ENCODE measurements at regions not wholly inside any gene's neighbourhood (a gene's known extent, or its start where the extent isn't known, plus 50 kb on each side); places are given as distances from the start of the nearest gene placed in this dataset.
"Not testable (repeated sequence)": the region's sequence is repeated elsewhere in the genome, so short reads cannot be mapped to it uniquely, and the experiment has no call there.

GRCh38 chr13:74560325-74560724 is 426.1 kb upstream of the KLF12 start:
- DNase-seq, result no peak

GRCh38 chr13:74557870-74558269 is 423.7 kb upstream of the KLF12 start:
- DNase-seq, result no peak

- DNase-seq, result no peak
Measured at GRCh38 chr13:74555651-74556420, 421.6 kb upstream of the KLF12 start.

DNA sequence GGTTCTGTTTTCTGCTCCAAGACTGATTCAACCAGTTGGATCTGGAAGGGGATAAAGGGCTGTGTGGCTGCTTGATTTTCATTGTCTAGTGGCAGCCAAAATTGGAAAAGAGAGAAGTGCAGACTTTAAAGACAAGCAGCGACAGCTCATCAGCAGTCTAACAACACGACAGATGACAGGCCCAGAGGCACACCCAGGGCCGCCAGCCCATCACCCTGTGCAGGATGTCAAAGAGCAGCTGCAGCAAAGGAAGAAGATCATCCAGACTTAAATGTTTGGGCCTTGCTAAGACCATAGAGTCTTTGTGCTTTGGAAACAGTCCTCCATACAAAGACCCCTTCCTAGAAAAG is 421.0 kb upstream of the KLF12 start:
- no peak for DNase-seq

- no peak for DNase-seq
Measured at GRCh38 chr13:74554569-74555275, 420.5 kb upstream of the KLF12 start.

GRCh38 chr13:74550039-74550438 is 415.8 kb upstream of the KLF12 start:
- DNase-seq, result no peak

- not testable (repeated sequence) for DNase-seq
Measured at GRCh38 chr13:74536649-74537048, 402.4 kb upstream of the KLF12 start.

DNA sequence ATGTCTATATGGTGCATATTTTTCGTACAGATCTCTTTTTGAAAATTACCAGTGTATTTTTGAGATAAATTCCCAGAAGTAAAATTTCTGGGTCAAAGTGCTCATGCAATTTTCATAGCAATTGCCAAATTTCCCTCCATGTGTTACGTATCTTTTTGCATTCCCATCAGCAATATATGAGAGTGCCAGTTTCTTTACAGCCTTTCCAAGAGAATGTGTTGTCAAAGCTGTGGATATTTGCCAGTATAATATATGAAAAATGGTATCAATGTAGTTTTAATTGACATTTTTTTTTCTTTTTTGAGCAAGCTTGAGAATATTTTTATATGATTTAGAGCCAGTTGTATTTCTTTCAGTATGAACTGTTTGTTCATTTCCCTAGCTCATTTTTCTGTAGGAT is 399.0 kb upstream of the KLF12 start:
- no peak for DNase-seq

GRCh38 chr13:74530011-74530410 is 395.8 kb upstream of the KLF12 start:
- DNase-seq, result no peak

- no peak for DNase-seq
Measured at GRCh38 chr13:74528734-74529513, 394.7 kb upstream of the KLF12 start.

DNA sequence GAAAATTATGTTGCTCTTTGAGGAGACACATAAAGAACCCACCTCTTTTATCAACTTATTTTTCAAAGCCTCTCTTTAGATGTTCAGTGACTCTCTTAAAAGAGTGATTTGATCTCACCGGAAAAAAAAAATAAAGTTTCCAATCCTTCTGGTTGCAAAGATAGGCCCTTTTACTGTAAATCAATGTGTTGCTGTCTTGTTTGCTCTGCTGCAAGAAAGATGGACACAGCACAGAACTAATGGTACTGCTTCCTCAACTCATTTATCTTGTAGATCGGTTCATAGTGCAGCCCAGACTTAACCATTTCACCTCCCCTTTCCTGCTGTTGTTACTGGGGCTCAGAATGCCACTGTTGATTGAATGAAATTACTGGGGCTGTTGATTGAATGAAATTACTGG is 388.9 kb upstream of the KLF12 start:
- DNase-seq, result no peak

DNA sequence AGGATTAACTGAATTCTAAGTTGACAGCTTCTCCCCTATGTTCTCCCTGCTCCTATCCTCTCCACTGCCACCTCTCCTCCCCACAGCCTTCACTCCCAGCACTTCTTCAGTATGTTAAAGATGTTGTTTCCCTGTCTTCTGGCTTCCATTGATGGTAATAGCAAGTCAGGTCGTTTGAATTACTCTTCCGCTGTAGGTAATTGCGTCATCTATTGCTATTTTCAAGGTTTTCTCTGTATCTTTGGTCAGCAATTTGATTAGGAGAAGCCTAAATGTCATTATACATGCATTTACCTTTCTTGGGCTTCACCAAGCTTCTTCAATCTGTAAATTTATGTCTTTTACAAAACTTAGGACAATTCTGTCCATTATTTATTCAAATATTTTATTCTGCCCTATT is 377.3 kb upstream of the KLF12 start:
- no peak for DNase-seq

- DNase-seq, result no peak
Measured at GRCh38 chr13:74487091-74487722, 353.0 kb upstream of the KLF12 start.

- no peak for DNase-seq
Measured at GRCh38 chr13:74485757-74486156, 351.6 kb upstream of the KLF12 start.

- no peak for DNase-seq
Measured at GRCh38 chr13:74479124-74479523, 344.9 kb upstream of the KLF12 start.

DNA sequence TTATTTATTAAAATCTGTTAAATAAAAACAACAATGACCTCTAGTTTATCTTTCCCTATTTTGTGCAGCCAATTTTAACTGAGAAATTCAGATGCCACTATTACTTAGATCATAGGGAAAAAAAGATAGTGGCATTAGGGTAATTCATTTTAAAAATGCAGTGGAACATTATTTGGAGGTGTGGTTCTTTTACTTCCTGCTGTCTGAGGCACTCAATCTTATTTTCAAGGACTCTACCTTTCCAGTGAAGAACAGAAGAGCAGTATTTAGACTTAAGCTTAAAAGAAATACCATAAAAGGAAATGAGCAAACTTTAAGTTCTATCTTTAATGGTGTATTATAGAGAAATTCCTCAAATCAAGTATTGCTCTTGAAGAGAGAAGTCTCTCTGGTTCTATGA is 342.6 kb upstream of the KLF12 start:
- DNase-seq, result no peak

DNA sequence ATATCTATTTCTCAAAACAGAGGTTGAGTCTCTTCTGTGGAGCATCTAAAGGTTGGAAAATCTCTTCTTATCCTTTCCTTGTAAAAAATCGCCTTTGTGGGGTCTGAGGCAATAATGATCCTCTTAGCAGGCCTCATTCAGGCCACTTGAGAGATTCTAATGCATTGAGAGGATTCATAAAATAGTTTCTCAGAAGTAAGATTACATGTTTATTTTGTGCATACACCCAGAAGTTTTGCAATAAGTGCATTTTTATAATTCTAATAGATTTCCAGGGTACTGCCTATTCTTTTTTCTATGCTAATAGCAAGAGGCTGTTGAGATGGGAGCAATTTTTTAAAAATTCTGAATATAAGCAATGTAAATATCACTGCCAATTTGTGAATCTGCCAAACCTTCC is 342.2 kb upstream of the KLF12 start:
- DNase-seq, result no peak

DNA sequence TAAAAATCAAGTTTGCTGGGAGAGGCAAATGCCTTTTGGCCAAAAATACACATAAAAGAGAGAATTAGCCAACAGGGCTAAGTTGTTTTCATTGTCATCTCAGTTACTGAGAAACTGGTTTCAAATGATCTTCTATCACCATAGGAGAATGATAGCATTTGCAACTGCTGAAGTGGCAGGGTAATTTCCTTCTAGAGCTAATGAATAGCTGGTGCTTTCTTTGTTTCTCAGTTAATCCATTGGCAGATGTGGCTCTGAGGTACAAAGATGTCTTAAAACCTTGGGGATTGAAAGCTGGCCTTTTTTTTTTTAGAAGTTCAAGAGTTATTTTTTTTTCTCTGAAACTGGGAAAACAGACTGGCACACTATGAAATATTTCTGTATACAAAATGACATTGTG is 332.7 kb upstream of the KLF12 start:
- DNase-seq, result no peak

DNA sequence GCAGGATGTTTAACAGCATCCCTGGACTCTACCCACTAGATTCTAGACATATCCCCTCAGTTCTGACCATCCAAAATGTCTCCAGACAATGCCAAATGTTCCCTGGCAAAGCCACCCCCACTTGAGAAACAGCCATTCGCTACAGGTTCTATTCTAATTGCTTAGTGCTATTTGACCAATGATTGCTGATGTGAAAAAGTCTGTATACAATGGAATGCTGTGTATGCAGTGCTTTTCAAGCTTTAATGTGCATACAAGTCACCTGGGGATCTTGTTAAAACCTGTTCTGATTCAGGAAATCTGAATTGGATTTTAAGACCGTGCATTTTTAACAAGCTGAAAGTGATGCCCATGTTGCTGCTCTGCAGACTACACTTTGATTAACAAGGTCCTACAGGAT is 331.8 kb upstream of the KLF12 start:
- no peak for DNase-seq

- no peak for DNase-seq
Measured at GRCh38 chr13:74465271-74465670, 331.1 kb upstream of the KLF12 start.

DNA sequence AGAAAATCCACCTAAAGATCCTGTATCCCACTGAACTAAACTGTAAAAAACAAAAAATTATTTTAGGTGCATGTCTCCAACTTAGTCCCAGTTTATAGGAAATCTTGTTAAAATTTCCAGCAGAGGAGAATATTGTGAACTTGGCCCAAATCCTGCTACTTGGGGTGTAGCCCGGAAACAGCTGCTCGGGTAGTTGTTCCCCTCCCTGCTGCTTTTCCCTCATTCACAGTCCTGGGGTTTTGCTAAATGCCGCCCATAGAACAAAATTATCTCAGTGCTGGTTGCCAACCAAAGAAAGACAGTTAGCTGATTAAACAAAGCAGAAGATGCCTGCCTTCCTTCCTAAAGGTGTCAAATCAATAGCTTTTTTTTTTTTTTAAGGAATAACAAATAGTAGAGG is 330.5 kb upstream of the KLF12 start:
- no peak for DNase-seq

DNA sequence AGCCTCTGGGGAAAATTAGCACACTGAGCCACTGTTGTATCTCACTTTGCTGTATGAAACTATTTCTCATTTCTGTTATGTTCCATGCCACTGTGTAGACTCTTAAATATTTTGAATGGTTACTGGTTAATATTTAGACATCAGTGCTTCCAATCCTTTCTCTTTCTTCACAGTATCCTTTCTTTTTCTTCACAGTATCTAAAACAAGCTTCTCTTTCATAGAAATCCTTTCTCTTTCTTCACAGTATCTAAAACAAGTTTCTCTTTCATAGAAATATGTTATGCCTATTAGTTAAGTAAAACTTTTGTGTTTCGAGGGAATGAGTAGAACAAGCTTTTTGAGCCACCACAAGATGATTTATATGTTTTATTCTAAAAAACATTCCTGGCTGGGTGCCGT is 326.8 kb upstream of the KLF12 start:
- no peak for DNase-seq

DNA sequence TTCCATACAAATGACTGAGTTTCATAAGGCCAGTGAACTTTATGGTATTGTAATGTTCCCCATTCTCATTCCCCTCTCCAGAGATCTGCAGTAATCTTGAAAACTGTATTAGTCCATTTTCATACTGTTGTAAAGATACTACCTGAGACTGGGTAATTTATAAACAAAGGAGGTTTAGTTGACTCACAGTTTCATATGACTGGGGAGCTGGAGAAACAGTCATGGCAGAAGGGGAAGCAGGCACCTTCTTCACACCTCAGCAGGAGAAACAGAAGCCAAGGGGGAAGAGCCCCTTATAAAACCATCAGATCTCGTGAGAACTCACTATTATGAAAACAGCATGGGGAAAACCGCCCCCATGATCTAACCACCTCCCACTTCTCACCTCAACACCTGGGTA is 318.7 kb upstream of the KLF12 start:
- DNase-seq, result no peak

- DNase-seq, result no peak
Measured at GRCh38 chr13:74452176-74452575, 318.0 kb upstream of the KLF12 start.
